RWPE2 (cell line): ENCODE measurements at regions not wholly inside any gene's neighbourhood (a gene's known extent, or its start where the extent isn't known, plus 50 kb on each side); places are given as distances from the start of the nearest gene placed in this dataset.

ENCODE experiments used
- ATAC-seq: fragments of 200-7000 bp; cut with Tn5 transposase; 3 replicates; pipeline ENCODE4 v1.9.1; 2021; ENCODE audit warnings: low read depth
- DNase-seq: peaks from one replicate; pipeline ENCODE4 v3.0.0-alpha.2; 2020; ENCODE audit warnings: low spot score
- H3K27ac ChIP-seq: fragments of 450-650 bp; 2 replicates; pipeline ENCODE4 v1.5.1; 2017; ENCODE audit warnings: mild to moderate bottlenecking; ENCODE audit not compliant: poor library complexity, severe bottlenecking
- H3K27me3 ChIP-seq: fragments of 250-450 bp; sonication (Bioruptor Pico); 2 replicates; pipeline ENCODE4 v1.5.1; 2021; ENCODE audit warnings: mild to moderate bottlenecking, moderate library complexity; ENCODE audit not compliant: insufficient read depth, poor library complexity, severe bottlenecking
- H3K36me3 ChIP-seq: fragments of 250-450 bp; sonication (Bioruptor Pico); 2 replicates; pipeline ENCODE4 v1.5.1; 2020; ENCODE audit warnings: low read depth, mild to moderate bottlenecking, moderate library complexity
- H3K4me1 ChIP-seq: fragments of 250-450 bp; sonication (Bioruptor Pico); 2 replicates; pipeline ENCODE4 v1.5.1; 2021; ENCODE audit warnings: mild to moderate bottlenecking, moderate library complexity; ENCODE audit not compliant: insufficient read depth, poor library complexity, severe bottlenecking
- H3K4me3 ChIP-seq: fragments of 250-450 bp; sonication (Bioruptor Pico); 2 replicates; pipeline ENCODE4 v1.5.1; 2021; ENCODE audit warnings: mild to moderate bottlenecking, moderate library complexity; ENCODE audit not compliant: severe bottlenecking
- H3K9me3 ChIP-seq: fragments of 250-450 bp; sonication (Bioruptor Pico); 2 replicates; pipeline ENCODE4 v1.5.1; 2021; ENCODE audit warnings: mild to moderate bottlenecking, moderate library complexity; ENCODE audit not compliant: severe bottlenecking
- TF ChIP-seq, protein P1 (sequence below): fragments of 450-650 bp; IDR thresholded peaks from one replicate; pipeline ENCODE4 v1.5.1; 2017; ENCODE audit warnings: mild to moderate bottlenecking, moderate library complexity; ENCODE audit not compliant: poor library complexity, severe bottlenecking

DNA sequence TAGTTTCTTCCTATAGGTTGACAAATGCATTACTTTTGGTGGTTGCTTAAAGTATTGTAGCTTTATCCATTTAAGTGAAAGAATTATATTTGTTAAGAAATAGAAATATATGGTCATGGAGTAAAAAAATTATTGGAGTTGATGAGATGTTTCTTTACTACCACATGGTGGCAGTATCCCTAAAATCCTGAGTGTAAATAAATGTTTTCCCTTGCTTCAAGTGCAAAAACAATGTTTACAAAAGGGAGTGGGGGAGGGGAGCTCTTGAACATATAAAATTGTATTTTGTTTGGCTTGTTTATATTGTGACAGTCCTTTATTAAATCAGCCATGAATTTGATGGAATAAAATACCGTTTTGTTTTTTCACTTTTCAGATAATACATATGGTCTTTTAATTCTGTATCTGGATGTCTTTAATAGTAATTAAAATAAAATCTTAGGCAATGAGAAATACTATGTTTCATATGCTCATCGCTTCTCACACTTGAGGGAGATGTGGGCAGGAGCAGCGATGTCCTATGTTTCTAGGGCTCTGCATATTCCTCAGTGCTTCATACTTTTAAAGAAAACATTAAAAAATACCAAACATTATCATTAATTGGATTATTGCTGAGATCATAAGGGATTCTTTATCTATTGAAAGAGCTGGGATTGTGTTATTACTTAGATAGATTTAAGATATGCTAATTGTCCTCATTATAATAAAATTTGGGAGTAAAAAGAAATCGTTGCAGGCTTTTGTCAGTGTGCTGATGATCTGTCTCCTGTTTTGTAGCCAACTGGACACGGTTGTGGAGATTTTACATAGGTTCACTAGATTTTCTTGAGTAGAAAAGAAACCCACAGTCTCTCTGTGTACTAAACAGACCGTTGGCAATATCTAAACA lies 349.7 kb downstream of the TUSC7 start:
- ATAC-seq (no peak), DNase-seq (no peak)
- H3K4me3 ChIP-seq: no peak overlapping the region
- no peaks in the 10 kb centered on the region for H3K4me1 ChIP-seq
- H3K36me3 ChIP-seq: no peaks in the 10 kb centered on the region
- no peak overlapping the region for H3K27ac ChIP-seq
- no peaks in the 10 kb centered on the region for H3K9me3 ChIP-seq
- H3K27me3 ChIP-seq: peaks cover 7% of the 10 kb centered on the region
- TF ChIP-seq, protein P1, sequence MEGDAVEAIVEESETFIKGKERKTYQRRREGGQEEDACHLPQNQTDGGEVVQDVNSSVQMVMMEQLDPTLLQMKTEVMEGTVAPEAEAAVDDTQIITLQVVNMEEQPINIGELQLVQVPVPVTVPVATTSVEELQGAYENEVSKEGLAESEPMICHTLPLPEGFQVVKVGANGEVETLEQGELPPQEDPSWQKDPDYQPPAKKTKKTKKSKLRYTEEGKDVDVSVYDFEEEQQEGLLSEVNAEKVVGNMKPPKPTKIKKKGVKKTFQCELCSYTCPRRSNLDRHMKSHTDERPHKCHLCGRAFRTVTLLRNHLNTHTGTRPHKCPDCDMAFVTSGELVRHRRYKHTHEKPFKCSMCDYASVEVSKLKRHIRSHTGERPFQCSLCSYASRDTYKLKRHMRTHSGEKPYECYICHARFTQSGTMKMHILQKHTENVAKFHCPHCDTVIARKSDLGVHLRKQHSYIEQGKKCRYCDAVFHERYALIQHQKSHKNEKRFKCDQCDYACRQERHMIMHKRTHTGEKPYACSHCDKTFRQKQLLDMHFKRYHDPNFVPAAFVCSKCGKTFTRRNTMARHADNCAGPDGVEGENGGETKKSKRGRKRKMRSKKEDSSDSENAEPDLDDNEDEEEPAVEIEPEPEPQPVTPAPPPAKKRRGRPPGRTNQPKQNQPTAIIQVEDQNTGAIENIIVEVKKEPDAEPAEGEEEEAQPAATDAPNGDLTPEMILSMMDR: peak; percentile 71

- DNase-seq (no peak), ATAC-seq (no peak)
- TF ChIP-seq, protein P1: no peak
These were observed 350.3 kb downstream of the TUSC7 start for GRCh38 chr3:117059956-117060270.

DNA sequence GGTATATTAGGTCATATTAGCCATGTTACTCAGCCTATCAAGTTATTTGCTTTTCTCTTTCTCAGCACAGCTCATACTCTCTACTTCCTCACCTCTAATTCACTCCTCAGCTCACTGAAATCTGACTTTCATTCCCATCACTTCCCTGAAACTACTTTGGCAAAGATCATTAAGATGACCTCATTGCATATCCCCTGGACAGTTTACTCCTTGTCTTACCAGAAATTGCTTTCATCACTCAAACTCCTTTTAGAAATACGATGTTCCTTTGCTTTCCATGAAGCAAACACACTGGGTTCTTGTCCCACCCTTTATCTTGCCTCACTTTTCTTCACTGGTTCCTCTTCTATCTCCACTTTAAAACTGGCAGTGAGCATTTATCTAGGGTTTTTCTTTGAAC lies 354.4 kb downstream of the TUSC7 start:
- Histone ChIP-seq H3K36me3 (no peaks in the 10 kb centered on the region), H3K9me3 (no peaks in the 10 kb centered on the region), H3K4me1 (no peaks in the 10 kb centered on the region), H3K27ac (no peak overlapping the region), H3K4me3 (no peak overlapping the region), H3K27me3 (peaks cover 10% of the 10 kb centered on the region)
- TF ChIP-seq, protein P1: no peak
- ATAC-seq (no peak), DNase-seq (no peak)

More at GRCh38 chr3:117059956-117060270, 350.3 kb downstream of the TUSC7 start:
- no peaks in the 10 kb centered on the region for H3K36me3 ChIP-seq
- H3K27me3 ChIP-seq: peaks cover 7% of the 10 kb centered on the region
- no peak overlapping the region for H3K27ac ChIP-seq
- no peak overlapping the region for H3K4me3 ChIP-seq
- H3K4me1 ChIP-seq: no peaks in the 10 kb centered on the region
- no peaks in the 10 kb centered on the region for H3K9me3 ChIP-seq

GRCh38 chr3:117068301-117068700 lies 358.7 kb downstream of the TUSC7 start:
- Histone ChIP-seq H3K9me3 (no peaks in the 10 kb centered on the region), H3K27ac (no peak overlapping the region), H3K27me3 (peaks cover 3% of the 10 kb centered on the region), H3K4me1 (no peaks in the 10 kb centered on the region), H3K36me3 (no peaks in the 10 kb centered on the region), H3K4me3 (no peak overlapping the region)
- TF ChIP-seq, protein P1: no peak
- ATAC-seq (no peak), DNase-seq (no peak)

- DNase-seq: no peak
- no peaks in the 10 kb centered on the region for H3K36me3 ChIP-seq
- TF ChIP-seq, protein P1: no peak
- no peak for ATAC-seq
- no peak overlapping the region for H3K27ac ChIP-seq
- H3K9me3 ChIP-seq: no peaks in the 10 kb centered on the region
- no peaks in the 10 kb centered on the region for H3K27me3 ChIP-seq
- no peak overlapping the region for H3K4me3 ChIP-seq
- no peaks in the 10 kb centered on the region for H3K4me1 ChIP-seq
These were observed 365.2 kb downstream of the TUSC7 start for GRCh38 chr3:117074826-117075225.
